Esophagus muscularis mucosa (tissue), 4 donors: ENCODE measurements at regions not wholly inside any gene's neighbourhood (a gene's known extent, or its start where the extent isn't known, plus 50 kb on each side); places are given as distances from the start of the nearest gene placed in this dataset.

ENCODE experiments used
- DNase-seq: peaks from one replicate; pipeline ENCODE4 v3.0.0-alpha.2; 2017; ENCODE audit errors: extremely low spot score
- H3K27ac ChIP-seq, 4 donors: fragments of 200-600 bp; sonication (generic); replicated peaks in 1 of 4; 1 replicate in 3 of 4; 2 replicates in 1 of 4; pipeline ENCODE4 v1.5.1; 2016 to 2019; ENCODE audit warnings: mild to moderate bottlenecking in 1 of 4
- H3K27me3 ChIP-seq, 4 donors: fragments of 200-600 bp; sonication (generic); one replicate each; pipeline versions ENCODE4 v1.5.1 to v1.6.0; 2016 to 2019
- H3K36me3 ChIP-seq, 4 donors: fragments of 200-600 bp; sonication (generic); one replicate each; pipeline ENCODE4 v1.5.1; 2016 to 2019
- H3K4me1 ChIP-seq, 4 donors: fragments of 200-600 bp; sonication (generic); one replicate each; pipeline ENCODE4 v1.5.1; 2016 to 2019
- H3K4me3 ChIP-seq, 4 donors: fragments of 200-600 bp; sonication (generic); 1 replicate in 2 of 4; 2 replicates in 2 of 4; pipeline ENCODE4 v1.5.1; 2016 to 2019; ENCODE audit warnings: mild to moderate bottlenecking in 4 of 4, moderate library complexity in 1 of 4
- H3K9me3 ChIP-seq, 4 donors: fragments of 200-600 bp; sonication (generic); 1 replicate in 3 of 4; 2 replicates in 1 of 4; pipeline ENCODE4 v1.5.1; 2016 to 2019
- CTCF ChIP-seq, 3 experiments: fragments of 200-600 bp in 2 of 3; fragments of 450-650 bp in 1 of 3; sonication (generic) in 2 of 3; IDR thresholded peaks; one replicate each; pipeline ENCODE4 v1.5.1; 2017 to 2019; ENCODE audit warnings: antibody characterized with exemption in 3 of 3, mild to moderate bottlenecking in 2 of 3, moderate library complexity in 1 of 3
- EP300 ChIP-seq: sonication (generic); formaldehyde crosslinking; IDR thresholded peaks from one replicate; pipeline ENCODE4 v1.6.1; 2017; ENCODE audit warnings: antibody characterized with exemption
- POLR2A ChIP-seq: fragments of 450-650 bp; IDR thresholded peaks from one replicate; pipeline ENCODE4 v1.6.1; 2017; ENCODE audit warnings: antibody characterized with exemption, moderate library complexity, mild to moderate bottlenecking, low read depth
- POLR2AphosphoS5 ChIP-seq, 2 donors: sonication (generic); formaldehyde crosslinking; IDR thresholded peaks; one replicate each; pipeline ENCODE4 v1.6.1; 2017; ENCODE audit warnings: antibody characterized with exemption in 2 of 2
- WGBS: methylation state at CpG from one replicate; pipeline ENCODE4 v1.1.5; 2018; 5-methylcytosine and 5-hydroxymethylcytosine counted together
- intact Hi-C: fragments of 100-400 bp; cut with DNase I; formaldehyde crosslinking; loops from one replicate; pipeline ENCODE4 v1.15.1; 2023

GRCh38 chr12:98182821-98183220 lies 332.6 kb upstream of the TMPO start:
- no peak overlapping the region for H3K27ac ChIP-seq
- no peaks in the 10 kb centered on the region for H3K27me3 ChIP-seq
- no peaks in the 10 kb centered on the region for H3K4me1 ChIP-seq
- no peak for TF ChIP-seq POLR2A
- TF ChIP-seq CTCF (IDR thresholded peaks at IDR 0.05), result no peak
- no peak for DNase-seq
- no peaks in the 10 kb centered on the region for H3K36me3 ChIP-seq
- H3K4me3 ChIP-seq, result no peak overlapping the region
- WGBS, result 90% methylated on average over 2 of the region's 2 CpGs
- no peaks in the 10 kb centered on the region for H3K9me3 ChIP-seq
- intact Hi-C loops, result no loop called here

GRCh38 chr12:98185606-98186005 lies 329.8 kb upstream of the TMPO start:
- no peak for DNase-seq
- Histone ChIP-seq H3K27ac (no peak overlapping the region), H3K36me3 (no peaks in the 10 kb centered on the region), H3K4me1 (peaks cover 0 to 9% (median 4%) of the 10 kb centered on the region in 4 donors), H3K4me3 (no peak overlapping the region), H3K27me3 (no peaks in the 10 kb centered on the region), H3K9me3 (no peaks in the 10 kb centered on the region)
- intact Hi-C loops, result no loop called here
- WGBS, result 68% methylated on average over 3 of the region's 3 CpGs
- no peak for TF ChIP-seq POLR2A
- TF ChIP-seq CTCF (IDR thresholded peaks at IDR 0.05), result no peak
- TF ChIP-seq EP300, result no peak
- TF ChIP-seq POLR2AphosphoS5 (IDR thresholded peaks at IDR 0.05), result no peak

- no peak overlapping the region for H3K27ac ChIP-seq
- intact Hi-C loops, result no loop called here
- H3K4me1 ChIP-seq, result peaks cover 0 to 9% (median 4%) of the 10 kb centered on the region in 4 donors
- H3K9me3 ChIP-seq, result no peaks in the 10 kb centered on the region
- WGBS, result 18% methylated on average over 5 of the region's 5 CpGs
- DNase-seq, result no peak
- H3K4me3 ChIP-seq, result no peak overlapping the region
- H3K27me3 ChIP-seq, result no peaks in the 10 kb centered on the region
- TF ChIP-seq CTCF (IDR thresholded peaks at IDR 0.05), result no peak
- no peak for TF ChIP-seq POLR2A
- no peaks in the 10 kb centered on the region for H3K36me3 ChIP-seq
Measured at GRCh38 chr12:98188650-98189077, 326.7 kb upstream of the TMPO start.

- no peak for TF ChIP-seq EP300
- TF ChIP-seq POLR2A, result no peak
- no peak for TF ChIP-seq POLR2AphosphoS5 (IDR thresholded peaks at IDR 0.05)
- no peak for TF ChIP-seq CTCF (IDR thresholded peaks at IDR 0.05)
- no peaks in the 10 kb centered on the region for H3K4me1 ChIP-seq
- intact Hi-C loops, result no loop called here
- no peak for DNase-seq
- no peaks in the 10 kb centered on the region for H3K9me3 ChIP-seq
- no peak overlapping the region for H3K27ac ChIP-seq
- no peaks in the 10 kb centered on the region for H3K36me3 ChIP-seq
- H3K27me3 ChIP-seq, result no peaks in the 10 kb centered on the region
- H3K4me3 ChIP-seq, result no peak overlapping the region
- 100% methylated on average over 3 of the region's 3 CpGs for WGBS
Measured at GRCh38 chr12:98194591-98194990, 320.8 kb upstream of the TMPO start.

- intact Hi-C loops, result no loop called here
- no peaks in the 10 kb centered on the region for H3K36me3 ChIP-seq
- no peak overlapping the region for H3K27ac ChIP-seq
- H3K27me3 ChIP-seq, result no peaks in the 10 kb centered on the region
- TF ChIP-seq CTCF (IDR thresholded peaks at IDR 0.05) (no peak), POLR2A (no peak), EP300 (no peak), POLR2AphosphoS5 (IDR thresholded peaks at IDR 0.05) (no peak)
- no peak overlapping the region for H3K4me3 ChIP-seq
- H3K9me3 ChIP-seq, result no peaks in the 10 kb centered on the region
- no peaks in the 10 kb centered on the region for H3K4me1 ChIP-seq
- DNase-seq, result no peak
- WGBS, result 76% methylated on average over 4 of the region's 4 CpGs
Measured at GRCh38 chr12:98198261-98198982, 317.0 kb upstream of the TMPO start.
